Spleen (tissue), 11 donors: ENCODE measurements at regions not wholly inside any gene's neighbourhood (a gene's known extent, or its start where the extent isn't known, plus 50 kb on each side); places are given as distances from the start of the nearest gene placed in this dataset.

Experiments used
- DNase-seq: peaks from one replicate; pipeline ENCODE4 v3.0.0-alpha.2; 2020
- H3K27ac ChIP-seq, 8 donors: fragments of 200-600 bp; sonication (generic) in 7 of 8; 1 replicate in 4 of 8; 2 replicates in 4 of 8; pipeline versions ENCODE4 v1.5.0 to v1.8.0; 2016 to 2021; ENCODE audit warnings: inconsistent platforms in 4 of 8, mild to moderate bottlenecking in 4 of 8, moderate library complexity in 1 of 8
- H3K27me3 ChIP-seq, 7 donors: fragments of 200-600 bp; sonication (generic) in 6 of 7; replicated peaks in 1 of 7; 1 replicate in 4 of 7; 2 replicates in 3 of 7; pipeline versions ENCODE4 v1.5.0 to v1.8.0; 2016 to 2021; ENCODE audit warnings: inconsistent platforms in 3 of 7, mild to moderate bottlenecking in 1 of 7
- H3K36me3 ChIP-seq, 6 donors: fragments of 200-600 bp; sonication (generic) in 5 of 6; 1 replicate in 4 of 6; 2 replicates in 2 of 6; pipeline versions ENCODE4 v1.5.0 to v1.8.0; 2016 to 2021; ENCODE audit warnings: inconsistent platforms in 2 of 6
- H3K4me1 ChIP-seq, 6 donors: fragments of 200-600 bp; sonication (generic) in 5 of 6; 1 replicate in 3 of 6; 2 replicates in 3 of 6; pipeline versions ENCODE4 v1.5.0 to v1.8.0; 2016 to 2021; ENCODE audit warnings: inconsistent platforms in 3 of 6
- H3K4me3 ChIP-seq, 8 donors: fragments of 200-600 bp; sonication (generic) in 7 of 8; 1 replicate in 4 of 8; 2 replicates in 4 of 8; pipeline versions ENCODE4 v1.5.0 to v1.8.0; 2016 to 2021; ENCODE audit warnings: inconsistent platforms in 4 of 8, mild to moderate bottlenecking in 4 of 8, moderate library complexity in 2 of 8
- H3K9me3 ChIP-seq, 8 donors: fragments of 200-600 bp; sonication (generic) in 7 of 8; 1 replicate in 4 of 8; 2 replicates in 4 of 8; pipeline versions ENCODE4 v1.5.0 to v1.8.0; 2016 to 2021; ENCODE audit warnings: inconsistent platforms in 4 of 8
- CTCF ChIP-seq, 11 experiments: fragments of 200-600 bp in 7 of 11; fragments of 450-650 bp in 4 of 11; sonication (generic) in 4 of 11; IDR thresholded peaks in 8 of 11; conservative IDR thresholded peaks in 3 of 11; 1 replicate in 7 of 11; 2 replicates in 4 of 11; pipeline versions ENCODE4 v1.4.0 to v1.8.0; 2016 to 2021; ENCODE audit warnings: antibody characterized with exemption in 11 of 11, inconsistent platforms in 4 of 11, mild to moderate bottlenecking in 1 of 11
- POLR2A ChIP-seq, 3 donors: fragments of 450-650 bp; IDR thresholded peaks; one replicate each; pipeline ENCODE4 v1.5.1; 2017; ENCODE audit warnings: antibody characterized with exemption in 3 of 3, mild to moderate bottlenecking in 1 of 3
- POLR2AphosphoS5 ChIP-seq, 3 donors: sonication (generic); formaldehyde crosslinking; IDR thresholded peaks; one replicate each; pipeline ENCODE4 v1.5.1; 2017; ENCODE audit warnings: antibody characterized with exemption in 3 of 3
- WGBS, 5 donors: extraction: QIAGEN DNeasy Blood & Tissue Kit in 3 of 5; methylation state at CpG; one replicate each; pipeline versions ENCODE4 v1.1.5 to v1.1.7; 2013 to 2018; 5-methylcytosine and 5-hydroxymethylcytosine counted together
- intact Hi-C: fragments of 100-400 bp; cut with DNase I; formaldehyde crosslinking; loops from one replicate; pipeline ENCODE4 v1.15.0; 2023; ENCODE audit warnings: low total_unique reads
- donor health status: healthy with polysubstance abuse.
- donor health status: DM: no; HTN: no; CAD: no; lungs with moderate emphysema.
- donor health status: DM: no; HTN: no; CAD: no.
- donor health status: Bipolar disorder and iron deficiency.
- donor health status: healthy.
- donor health status: DM: no; HTN: no; CAD: no.
- donor health status: DM: yes; HTN: yes; CAD: no.

GRCh38 chr6:144401736-144402733 is 116.9 kb downstream of the UTRN start:
- Histone ChIP-seq H3K4me1 (peaks cover 1 to 78% (median 20%) of the 10 kb centered on the region in 6 donors), H3K36me3 (peaks cover 0 to 59% (median 2%) of the 10 kb centered on the region in 6 donors), H3K4me3 (no peak overlapping the region), H3K27me3 (no peaks in the 10 kb centered on the region), H3K27ac (no peak overlapping the region), H3K9me3 (peaks cover 0 to 15% (median 12%) of the 10 kb centered on the region in 8 donors)
- intact Hi-C loops = no loop called here
- no peak for TF ChIP-seq POLR2AphosphoS5 (IDR thresholded peaks at IDR 0.05)
- no peak for TF ChIP-seq POLR2A (IDR thresholded peaks at IDR 0.05)
- WGBS, 5 donors = 95 to 98% (median 96%) methylated on average over 13 of the region's 13 CpGs
- DNase-seq = no peak

- Histone ChIP-seq H3K36me3 (peaks cover 0 to 55% (median 2%) of the 10 kb centered on the region in 6 donors), H3K9me3 (peaks cover 0 to 8% (median 6%) of the 10 kb centered on the region in 8 donors), H3K4me3 (no peak overlapping the region), H3K27me3 (no peaks in the 10 kb centered on the region), H3K27ac (no peak overlapping the region), H3K4me1 (peaks cover 5 to 85% (median 27%) of the 10 kb centered on the region in 6 donors)
- intact Hi-C loops = no loop called here
- TF ChIP-seq POLR2A (IDR thresholded peaks at IDR 0.05) (no peak), CTCF (IDR thresholded peaks at IDR 0.05 in 8 of 11, conservative IDR thresholded peaks at IDR 0.05 in 3 of 11) (no peak), POLR2AphosphoS5 (IDR thresholded peaks at IDR 0.05) (no peak)
- no peak for DNase-seq
- WGBS, 5 donors = 92 to 94% (median 93%) methylated on average over 8 of the region's 8 CpGs
Measured at GRCh38 chr6:144402750-144403149, 117.6 kb downstream of the UTRN start.

- Histone ChIP-seq H3K4me3 (no peak overlapping the region), H3K27me3 (no peaks in the 10 kb centered on the region), H3K9me3 (no peaks in the 10 kb centered on the region), H3K27ac (peak overlapping the region in 1 of 8 donors; percentile 10), H3K36me3 (peaks cover 0 to 52% (median 2%) of the 10 kb centered on the region in 6 donors), H3K4me1 (peaks cover 9 to 83% (median 32%) of the 10 kb centered on the region in 6 donors)
- intact Hi-C loops = no loop called here
- 72 to 91% (median 84%) methylated on average over 5 of the region's 5 CpGs for WGBS, 5 donors
- no peak for DNase-seq
- no peak for TF ChIP-seq CTCF (IDR thresholded peaks at IDR 0.05 in 8 of 11, conservative IDR thresholded peaks at IDR 0.05 in 3 of 11)
- no peak for TF ChIP-seq POLR2AphosphoS5 (IDR thresholded peaks at IDR 0.05)
- TF ChIP-seq POLR2A (IDR thresholded peaks at IDR 0.05) = no peak
Measured at GRCh38 chr6:144405163-144405562, 120.0 kb downstream of the UTRN start.

GRCh38 chr6:144406796-144407195 is 121.7 kb downstream of the UTRN start:
- WGBS, 5 donors = 58 to 77% (median 63%) methylated on average over 3 of the region's 3 CpGs
- intact Hi-C loops = no loop called here
- DNase-seq = no peak
- no peak overlapping the region for H3K4me3 ChIP-seq
- TF ChIP-seq POLR2AphosphoS5 (IDR thresholded peaks at IDR 0.05) (peak in 1 of 3 donors; percentile 57), CTCF (IDR thresholded peaks at IDR 0.05 in 8 of 11, conservative IDR thresholded peaks at IDR 0.05 in 3 of 11) (no peak)
- H3K36me3 ChIP-seq = peaks cover 0 to 49% (median 2%) of the 10 kb centered on the region in 6 donors
- peaks cover 12 to 81% (median 40%) of the 10 kb centered on the region in 6 donors for H3K4me1 ChIP-seq
- peak overlapping the region in 2 of 8 donors; percentile 6 to 9 for H3K27ac ChIP-seq
- no peaks in the 10 kb centered on the region for H3K27me3 ChIP-seq
- no peaks in the 10 kb centered on the region for H3K9me3 ChIP-seq
